Glutamatergic neuron (in vitro differentiated cells): ENCODE measurements at regions not wholly inside any gene's neighbourhood (a gene's known extent, or its start where the extent isn't known, plus 50 kb on each side); places are given as distances from the start of the nearest gene placed in this dataset.

Experiments used
- DNase-seq: peaks from one replicate; pipeline ENCODE4 v3.0.0; 2022
- H3K27ac Mint-ChIP-seq: one replicate; pipeline ENCODE4 v1.8.0; 2020; ENCODE audit warnings: mild to moderate bottlenecking, mixed read lengths, inconsistent platforms; ENCODE audit not compliant: unreplicated experiment
- H3K27me3 Mint-ChIP-seq: one replicate; pipeline ENCODE4 v1.8.0; 2020; ENCODE audit warnings: mild to moderate bottlenecking, moderate library complexity, mixed read lengths, inconsistent platforms; ENCODE audit not compliant: unreplicated experiment
- H3K36me3 Mint-ChIP-seq: one replicate; pipeline ENCODE4 v1.8.0; 2020; ENCODE audit warnings: mild to moderate bottlenecking, mixed read lengths, inconsistent platforms; ENCODE audit not compliant: unreplicated experiment
- H3K4me1 Mint-ChIP-seq: one replicate; pipeline ENCODE4 v1.8.0; 2020; ENCODE audit warnings: mild to moderate bottlenecking, low read depth, mixed read lengths, inconsistent platforms; ENCODE audit not compliant: unreplicated experiment
- H3K4me3 Mint-ChIP-seq: one replicate; pipeline ENCODE4 v1.8.0; 2020; ENCODE audit warnings: mild to moderate bottlenecking, mixed read lengths, inconsistent platforms; ENCODE audit not compliant: unreplicated experiment
- H3K9me3 Mint-ChIP-seq: one replicate; pipeline ENCODE4 v1.8.0; 2020; ENCODE audit warnings: mild to moderate bottlenecking, moderate library complexity, mixed read lengths, inconsistent platforms; ENCODE audit not compliant: unreplicated experiment
- TF ChIP-seq, protein P1 (sequence below): fragments of 200-600 bp; sonication (generic); IDR thresholded peaks from one replicate; pipeline ENCODE4 v1.5.0; 2021; ENCODE audit not compliant: partially characterized antibody, unreplicated experiment

DNA sequence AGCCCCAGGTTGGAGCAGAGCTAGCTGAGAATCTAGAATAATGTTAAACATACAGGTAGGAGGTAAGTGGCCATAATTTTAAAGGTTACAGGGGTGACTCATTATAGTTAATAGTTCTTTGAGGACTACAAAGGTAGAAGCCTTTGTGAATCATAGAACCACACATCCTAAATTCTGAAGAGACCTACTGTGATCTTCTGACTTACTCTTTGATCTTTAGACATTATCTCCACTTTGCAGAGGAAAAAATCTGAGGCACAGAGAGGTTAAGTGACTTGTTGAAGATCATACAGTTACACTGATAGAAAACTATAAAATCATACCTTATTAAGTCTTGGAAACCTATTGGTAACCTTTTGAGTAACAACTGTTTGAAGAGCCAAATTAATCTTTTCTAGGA, 1051.3 kb upstream of the NRXN1 start:
- TF ChIP-seq, protein P1, sequence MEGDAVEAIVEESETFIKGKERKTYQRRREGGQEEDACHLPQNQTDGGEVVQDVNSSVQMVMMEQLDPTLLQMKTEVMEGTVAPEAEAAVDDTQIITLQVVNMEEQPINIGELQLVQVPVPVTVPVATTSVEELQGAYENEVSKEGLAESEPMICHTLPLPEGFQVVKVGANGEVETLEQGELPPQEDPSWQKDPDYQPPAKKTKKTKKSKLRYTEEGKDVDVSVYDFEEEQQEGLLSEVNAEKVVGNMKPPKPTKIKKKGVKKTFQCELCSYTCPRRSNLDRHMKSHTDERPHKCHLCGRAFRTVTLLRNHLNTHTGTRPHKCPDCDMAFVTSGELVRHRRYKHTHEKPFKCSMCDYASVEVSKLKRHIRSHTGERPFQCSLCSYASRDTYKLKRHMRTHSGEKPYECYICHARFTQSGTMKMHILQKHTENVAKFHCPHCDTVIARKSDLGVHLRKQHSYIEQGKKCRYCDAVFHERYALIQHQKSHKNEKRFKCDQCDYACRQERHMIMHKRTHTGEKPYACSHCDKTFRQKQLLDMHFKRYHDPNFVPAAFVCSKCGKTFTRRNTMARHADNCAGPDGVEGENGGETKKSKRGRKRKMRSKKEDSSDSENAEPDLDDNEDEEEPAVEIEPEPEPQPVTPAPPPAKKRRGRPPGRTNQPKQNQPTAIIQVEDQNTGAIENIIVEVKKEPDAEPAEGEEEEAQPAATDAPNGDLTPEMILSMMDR: no peak
- Mint-ChIP-seq H3K36me3 (no peaks in the 10 kb centered on the region), H3K9me3 (no peaks in the 10 kb centered on the region), H3K27me3 (no peaks in the 10 kb centered on the region), H3K27ac (no peak overlapping the region), H3K4me3 (no peak overlapping the region), H3K4me1 (no peaks in the 10 kb centered on the region)
- DNase-seq: no peak

- TF ChIP-seq, protein P1: no peak
- H3K9me3 Mint-ChIP-seq: no peaks in the 10 kb centered on the region
- no peaks in the 10 kb centered on the region for H3K4me1 Mint-ChIP-seq
- no peak overlapping the region for H3K27ac Mint-ChIP-seq
- DNase-seq: no peak
- no peak overlapping the region for H3K4me3 Mint-ChIP-seq
- no peaks in the 10 kb centered on the region for H3K27me3 Mint-ChIP-seq
- no peaks in the 10 kb centered on the region for H3K36me3 Mint-ChIP-seq
These were observed 1050.7 kb upstream of the NRXN1 start for GRCh38 chr2:52082646-52083045.

DNA sequence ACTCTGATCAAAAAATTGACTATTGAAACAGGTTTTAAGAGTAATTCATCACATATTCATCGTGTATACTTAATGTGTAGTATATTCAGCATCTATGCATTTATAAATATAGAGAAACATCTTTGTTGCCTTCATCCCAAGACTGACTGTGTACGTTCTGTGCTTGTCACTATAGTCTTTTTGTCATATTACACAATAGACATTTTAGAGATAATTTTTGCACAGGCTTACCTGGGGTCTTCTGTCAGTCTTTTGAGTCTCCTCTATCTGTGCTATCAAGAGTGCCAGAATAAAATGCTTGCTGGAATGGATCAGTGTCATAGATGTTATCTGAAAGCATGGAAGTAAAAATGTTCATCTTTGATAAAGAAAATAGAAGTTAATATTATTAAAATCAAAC, 1047.7 kb upstream of the NRXN1 start:
- Mint-ChIP-seq H3K27ac (no peak overlapping the region), H3K4me3 (no peak overlapping the region), H3K9me3 (no peaks in the 10 kb centered on the region), H3K36me3 (no peaks in the 10 kb centered on the region), H3K27me3 (no peaks in the 10 kb centered on the region), H3K4me1 (no peaks in the 10 kb centered on the region)
- no peak for DNase-seq
- TF ChIP-seq, protein P1: no peak

DNA sequence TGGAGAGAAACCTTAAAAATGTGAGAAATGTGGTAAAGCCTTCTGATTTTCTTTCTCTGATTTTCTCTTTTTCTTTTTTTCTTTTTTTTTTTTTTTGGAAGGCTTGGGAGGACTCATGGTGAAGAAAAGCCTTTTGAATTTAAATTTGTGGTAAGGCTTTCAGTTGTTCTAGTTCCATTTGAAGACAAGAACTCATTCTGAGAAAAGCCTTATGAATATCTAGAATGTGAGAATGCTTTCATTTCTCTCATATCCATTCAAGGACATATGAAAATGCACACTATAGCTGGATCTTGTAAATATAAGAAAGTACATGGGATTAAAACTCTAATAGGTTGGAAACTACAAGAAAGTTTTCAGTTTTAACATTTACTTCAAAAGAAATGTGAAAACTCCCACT, 1045.2 kb upstream of the NRXN1 start:
- no peak overlapping the region for H3K27ac Mint-ChIP-seq
- H3K27me3 Mint-ChIP-seq: no peaks in the 10 kb centered on the region
- TF ChIP-seq, protein P1: no peak
- no peaks in the 10 kb centered on the region for H3K9me3 Mint-ChIP-seq
- no peaks in the 10 kb centered on the region for H3K4me1 Mint-ChIP-seq
- H3K36me3 Mint-ChIP-seq: no peaks in the 10 kb centered on the region
- no peak overlapping the region for H3K4me3 Mint-ChIP-seq
- no peak for DNase-seq

GRCh38 chr2:52074130-52074719, 1042.3 kb upstream of the NRXN1 start:
- H3K9me3 Mint-ChIP-seq: no peaks in the 10 kb centered on the region
- no peak for DNase-seq
- H3K4me1 Mint-ChIP-seq: no peaks in the 10 kb centered on the region
- H3K27me3 Mint-ChIP-seq: no peaks in the 10 kb centered on the region
- H3K36me3 Mint-ChIP-seq: no peaks in the 10 kb centered on the region
- TF ChIP-seq, protein P1: no peak
- no peak overlapping the region for H3K4me3 Mint-ChIP-seq
- H3K27ac Mint-ChIP-seq: no peak overlapping the region
